Brain microvascular endothelial cell (primary cell): ENCODE measurements at regions not wholly inside any gene's neighbourhood (a gene's known extent, or its start where the extent isn't known, plus 50 kb on each side); places are given as distances from the start of the nearest gene placed in this dataset.
A peak's percentile ranks its signal among the peaks of the same experiment; 100 is the strongest.

Source experiments
- DNase-seq: peaks from one replicate; pipeline ENCODE4 v3.0.0-alpha.2; 2020
- H3K27ac ChIP-seq: fragments of 250-450 bp; sonication (Bioruptor Pico); 2 replicates; pipeline ENCODE4 v1.5.1; 2020; ENCODE audit warnings: mild to moderate bottlenecking, moderate library complexity
- H3K27me3 ChIP-seq: fragments of 250-450 bp; sonication (Bioruptor Pico); replicated peaks from 2 replicates; pipeline ENCODE4 v1.5.1; 2020; ENCODE audit warnings: mild to moderate bottlenecking
- H3K36me3 ChIP-seq: fragments of 250-450 bp; sonication (Bioruptor Pico); replicated peaks from 2 replicates; pipeline ENCODE4 v1.5.1; 2020; ENCODE audit warnings: mild to moderate bottlenecking
- H3K4me3 ChIP-seq: 2 replicates; pipeline ENCODE4 v1.5.1; 2011; ENCODE audit warnings: low read depth, mild to moderate bottlenecking, control low read depth, low read length, moderate library complexity
- CTCF ChIP-seq: IDR thresholded peaks from 2 replicates; pipeline ENCODE4 v1.5.1; 2011; ENCODE audit warnings: low read depth, mild to moderate bottlenecking, moderate library complexity, low read length, control low read depth, inconsistent platforms; ENCODE audit errors: missing control alignments
- in situ Hi-C: cut with HindIII; loops from 2 replicates; pipeline ENCODE4 v1.10.0; 2017; ENCODE audit warnings: low sequenced_read_pairs, low pct_ligation_motif_present

GRCh38 chr3:112735926-112736325 is 95.0 kb upstream of the CCDC80 start:
- Histone ChIP-seq H3K27ac (no peak overlapping the region), H3K4me3 (no peak overlapping the region), H3K27me3 (no peaks in the 10 kb centered on the region), H3K36me3 (no peaks in the 10 kb centered on the region)
- DNase-seq: no peak
- TF ChIP-seq CTCF: no peak
- in situ Hi-C loops: no loop called here

DNA sequence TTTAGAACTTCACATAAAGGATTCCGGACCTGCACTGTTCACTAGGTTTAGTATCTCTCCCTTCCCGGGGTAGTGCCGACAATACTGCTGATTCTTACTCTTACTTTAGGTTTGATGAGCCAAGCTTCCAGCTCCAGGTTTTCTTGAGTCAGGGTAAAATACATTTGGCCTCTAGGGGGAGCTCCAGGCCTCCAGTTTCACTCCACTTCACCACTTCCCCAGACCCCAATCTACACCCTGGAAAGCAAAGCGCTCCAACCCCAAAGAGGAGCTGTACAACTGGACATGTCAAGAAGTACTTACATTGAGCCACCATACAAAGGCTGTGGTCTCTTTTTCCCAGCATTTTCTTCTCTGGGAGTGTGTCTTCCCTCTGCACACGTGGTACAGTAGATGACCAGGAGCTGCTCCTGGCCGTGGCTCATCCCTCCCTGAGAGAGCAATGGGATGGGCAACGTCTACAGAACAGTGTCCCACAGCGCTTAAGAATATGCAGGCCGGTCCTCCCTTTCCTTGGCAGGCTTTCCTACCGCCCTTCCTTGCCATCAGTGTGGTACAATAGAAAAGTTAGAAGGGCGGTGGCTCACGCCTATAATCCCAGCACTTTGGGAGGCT is 93.9 kb upstream of the CCDC80 start:
- Histone ChIP-seq H3K4me3 (no peak overlapping the region), H3K27me3 (no peaks in the 10 kb centered on the region), H3K27ac (no peak overlapping the region), H3K36me3 (no peaks in the 10 kb centered on the region)
- in situ Hi-C loops: no loop called here
- TF ChIP-seq CTCF: peak; percentile 85
- DNase-seq: peak; percentile 82

DNA sequence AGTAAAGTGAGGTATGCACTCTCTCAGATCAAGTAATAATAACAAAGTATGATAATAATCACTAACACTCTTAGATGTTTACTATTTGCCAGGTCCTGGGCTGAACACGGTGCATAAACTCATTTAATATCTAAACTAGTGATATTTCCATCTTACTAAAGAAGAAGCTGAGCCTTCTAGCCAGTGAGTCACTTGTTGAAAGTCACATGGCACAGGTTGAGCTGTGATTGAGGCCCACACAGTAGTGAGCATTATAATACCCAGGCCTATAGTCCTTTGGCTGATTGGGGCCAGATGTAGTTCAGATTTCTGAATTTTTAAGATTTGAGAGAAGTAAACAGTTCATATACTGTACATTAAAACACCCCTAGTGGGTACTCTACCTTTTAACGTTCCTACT is 93.2 kb upstream of the CCDC80 start:
- in situ Hi-C loops: no loop called here
- no peak for DNase-seq
- Histone ChIP-seq H3K36me3 (no peaks in the 10 kb centered on the region), H3K27ac (no peak overlapping the region), H3K4me3 (no peak overlapping the region), H3K27me3 (no peaks in the 10 kb centered on the region)
- no peak for TF ChIP-seq CTCF

- Histone ChIP-seq H3K4me3 (no peak overlapping the region), H3K27ac (no peak overlapping the region), H3K27me3 (no peaks in the 10 kb centered on the region), H3K36me3 (no peaks in the 10 kb centered on the region)
- in situ Hi-C loops: no loop called here
- DNase-seq: no peak
- TF ChIP-seq CTCF: no peak
Observed at GRCh38 chr3:112730210-112730609, 89.3 kb upstream of the CCDC80 start.

DNA sequence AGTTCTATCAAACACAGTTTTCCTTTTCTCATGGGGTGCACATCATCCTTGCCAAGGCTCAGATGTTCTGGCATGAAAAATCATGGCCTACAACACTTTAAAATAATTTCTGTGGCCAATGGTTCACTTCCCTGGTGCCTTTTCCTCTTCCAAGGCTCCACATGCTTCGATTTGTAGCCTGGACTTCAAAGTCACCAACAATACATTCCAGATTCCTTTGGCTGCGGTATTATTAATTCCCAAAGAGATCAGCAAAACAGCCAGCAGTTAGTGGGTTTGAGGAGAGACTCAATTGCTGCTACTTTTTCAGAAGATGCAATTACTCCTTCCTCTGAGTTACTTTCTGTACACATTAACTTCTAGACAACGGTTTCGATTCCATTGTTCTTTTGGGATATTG is 80.3 kb upstream of the CCDC80 start:
- no peak for TF ChIP-seq CTCF
- Histone ChIP-seq H3K27ac (no peak overlapping the region), H3K4me3 (no peak overlapping the region), H3K36me3 (no peaks in the 10 kb centered on the region), H3K27me3 (no peaks in the 10 kb centered on the region)
- no peak for DNase-seq
- in situ Hi-C loops: no loop called here

DNA sequence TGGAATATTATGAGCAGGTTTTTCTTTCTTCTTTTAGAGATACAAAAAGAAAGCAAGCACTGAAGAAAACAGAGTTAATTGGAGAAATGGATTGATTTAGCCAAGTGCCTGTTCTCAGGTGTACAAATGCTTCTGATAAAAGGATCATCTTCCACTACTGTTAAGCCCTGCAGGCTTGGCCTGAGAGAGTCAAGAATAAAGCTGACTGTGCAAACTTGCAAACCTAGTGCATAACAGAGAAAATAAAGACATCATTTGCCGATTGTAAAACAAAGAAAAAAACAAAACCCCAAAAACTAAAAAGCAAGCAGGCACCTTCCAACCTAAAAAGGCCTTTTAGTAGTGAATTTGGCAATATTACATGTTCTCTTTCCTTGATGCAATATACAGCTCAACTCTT is 78.0 kb upstream of the CCDC80 start:
- no peak for TF ChIP-seq CTCF
- in situ Hi-C loops: no loop called here
- DNase-seq: no peak
- H3K36me3 ChIP-seq: no peaks in the 10 kb centered on the region
- H3K27ac ChIP-seq: no peak overlapping the region
- H3K4me3 ChIP-seq: no peak overlapping the region
- no peaks in the 10 kb centered on the region for H3K27me3 ChIP-seq
